GM21786 (cell line): ENCODE measurements at regions not wholly inside any gene's neighbourhood (a gene's known extent, or its start where the extent isn't known, plus 50 kb on each side); places are given as distances from the start of the nearest gene placed in this dataset.

Experiments
- ATAC-seq: cut with Tn5 transposase; IDR thresholded peaks from one replicate; pipeline ENCODE4 v1.9.1; 2021; ENCODE audit not compliant: unreplicated experiment

DNA sequence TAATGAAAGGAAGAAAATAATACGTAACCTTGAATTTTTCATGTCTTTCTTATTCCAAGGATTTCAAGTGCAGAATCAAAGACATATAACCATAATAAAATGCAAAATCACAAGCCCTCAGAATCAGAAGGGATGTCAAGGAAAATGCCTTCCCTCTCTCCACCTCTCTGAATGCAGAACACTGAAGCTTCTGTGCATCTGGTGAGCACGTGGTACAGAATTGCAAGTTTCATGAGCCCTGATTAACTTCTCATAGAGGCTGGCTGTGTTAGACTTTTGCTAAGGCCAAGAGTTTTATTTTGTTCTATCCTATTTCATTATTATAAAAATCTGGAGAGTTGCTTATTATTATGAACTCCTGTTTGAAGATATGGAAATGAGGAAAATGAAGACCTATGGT lies 533.7 kb upstream of the POM121L12 start:
- ATAC-seq: no peak

DNA sequence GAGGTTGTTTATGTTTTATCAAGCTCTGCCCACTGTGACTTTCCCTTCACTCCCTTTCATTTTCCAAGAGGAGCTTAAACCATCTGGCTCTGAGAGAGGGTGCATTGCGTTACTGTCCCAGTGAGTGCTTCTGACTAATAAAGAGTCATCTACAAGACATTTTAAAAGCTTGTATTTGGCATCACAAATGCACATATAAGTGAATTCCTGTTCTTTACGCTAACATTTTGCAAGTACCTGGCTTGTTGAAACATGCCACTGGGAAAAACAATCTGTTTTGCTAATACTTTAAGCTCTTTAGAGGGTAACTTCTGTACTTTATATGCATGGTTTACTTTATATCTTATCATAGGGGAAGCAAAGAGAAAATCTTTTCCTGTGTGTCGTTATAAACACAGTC lies 534.6 kb upstream of the POM121L12 start:
- ATAC-seq: no peak

DNA sequence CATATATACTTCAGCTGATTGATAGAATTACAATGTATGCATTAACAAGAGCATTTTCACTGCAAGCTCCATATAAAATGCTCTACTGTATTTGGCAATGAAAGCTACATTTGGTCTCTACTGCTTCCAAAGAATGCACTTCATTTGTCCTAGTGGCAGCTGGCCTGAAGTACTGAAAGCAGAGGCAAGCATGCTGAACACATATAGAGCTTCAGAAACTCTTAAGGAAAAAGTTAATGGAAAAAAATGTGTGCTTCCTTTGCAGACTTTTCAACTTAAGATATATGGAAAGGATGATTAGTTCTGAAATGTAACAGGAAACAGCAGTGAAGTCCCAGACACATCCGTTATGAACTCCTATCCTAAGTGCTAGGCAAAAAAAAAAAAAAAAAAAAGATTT lies 537.1 kb upstream of the POM121L12 start:
- no peak for ATAC-seq

DNA sequence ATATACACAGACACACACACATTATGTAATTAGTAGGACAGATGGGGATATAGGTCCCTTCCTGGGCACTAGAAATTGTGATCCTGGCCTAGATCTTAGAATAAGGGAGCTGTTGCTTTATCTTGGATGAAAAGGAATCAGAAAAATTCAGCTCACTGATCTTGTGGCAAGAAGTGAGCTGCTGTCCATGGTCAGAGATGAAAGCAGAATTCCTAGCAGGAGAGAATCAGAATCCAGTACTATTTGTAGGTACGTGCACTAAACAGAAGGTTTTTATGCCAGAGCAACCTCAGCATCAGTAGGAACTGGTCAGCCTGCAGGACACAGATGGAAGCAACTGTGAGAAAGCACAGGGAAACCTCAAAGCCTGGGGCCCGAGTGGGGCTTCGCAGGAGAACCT lies 549.2 kb upstream of the POM121L12 start:
- ATAC-seq: no peak

DNA sequence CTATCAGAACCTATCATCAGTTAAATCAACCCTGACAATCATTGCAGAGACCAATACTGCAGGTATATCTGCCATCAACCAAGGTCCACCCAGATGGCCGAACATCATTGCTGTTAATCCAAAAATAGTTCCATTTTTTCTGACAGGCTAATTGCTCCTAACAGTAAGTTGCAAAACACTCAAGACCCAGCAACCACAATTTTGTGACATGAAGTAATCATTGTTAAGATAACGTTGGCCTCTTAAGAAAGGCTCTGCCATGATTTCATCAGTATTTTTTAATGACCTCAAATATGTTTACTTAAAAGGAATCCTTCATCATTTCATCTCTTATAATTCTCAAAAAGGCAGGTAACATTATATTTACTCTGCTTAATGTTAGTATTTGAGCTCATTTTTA lies 553.4 kb upstream of the POM121L12 start:
- ATAC-seq: no peak

DNA sequence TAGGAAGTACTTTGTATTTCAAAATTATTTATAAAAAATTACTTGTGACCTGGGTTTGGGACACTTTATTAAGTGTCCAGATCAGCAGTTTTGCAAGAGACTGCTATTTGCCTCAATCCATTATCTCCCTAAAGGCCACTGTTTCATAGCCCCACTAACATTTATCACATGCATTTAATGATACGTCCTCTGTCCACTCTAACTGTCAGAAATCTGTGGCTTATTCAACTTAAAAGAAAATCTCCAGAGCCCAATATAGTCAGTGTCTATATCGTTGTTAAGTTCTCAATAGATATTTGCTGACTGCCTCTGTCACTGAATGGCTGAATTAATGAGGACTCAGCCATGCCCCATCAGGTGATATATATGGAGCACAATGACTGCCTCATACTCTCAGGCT lies 553.9 kb upstream of the POM121L12 start:
- no peak for ATAC-seq

DNA sequence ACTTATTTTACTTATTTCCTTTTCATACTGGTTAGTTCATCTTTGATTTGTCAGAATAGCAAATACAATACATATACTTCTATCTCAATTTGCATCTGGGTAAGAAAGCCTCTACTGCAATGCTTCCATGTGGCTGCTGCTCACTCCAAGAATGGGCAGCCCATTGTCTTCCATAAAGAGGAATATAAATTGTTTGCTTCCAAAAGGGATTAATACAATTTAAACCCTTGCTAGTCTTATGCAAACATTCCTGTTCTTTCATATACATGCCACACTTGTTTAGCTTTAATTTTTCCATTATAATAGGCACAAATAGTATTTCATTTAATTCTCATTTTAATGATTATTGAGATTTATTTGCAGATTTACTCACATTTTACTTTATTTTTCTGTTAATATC lies 555.4 kb upstream of the POM121L12 start:
- no peak for ATAC-seq

DNA sequence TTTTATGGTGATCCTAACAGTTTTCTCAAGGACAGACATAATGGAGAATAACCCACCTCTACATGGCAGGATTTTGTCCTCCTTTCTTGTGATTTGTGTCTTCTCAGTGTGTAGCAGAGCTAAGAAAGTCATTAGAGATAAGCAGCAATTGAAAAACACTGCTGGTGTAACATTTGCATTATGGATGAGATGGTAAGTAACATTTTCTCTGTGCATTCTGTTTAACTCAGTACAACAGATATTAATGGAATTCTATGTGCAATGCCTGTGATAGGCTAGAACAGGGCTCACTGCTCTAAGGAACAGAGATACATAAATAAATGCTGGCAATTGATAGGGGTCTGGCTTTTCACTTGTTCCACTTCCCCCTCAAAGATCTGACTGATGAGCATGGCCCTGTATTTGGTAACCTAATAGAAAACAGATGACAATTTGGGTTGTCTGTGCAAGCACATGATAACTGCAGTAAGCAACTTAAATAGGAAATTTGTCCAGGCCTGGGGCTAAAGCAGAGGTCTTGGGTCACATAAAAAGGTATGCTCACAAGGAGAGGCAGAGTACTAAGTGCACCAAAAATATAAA lies 560.3 kb upstream of the POM121L12 start:
- no peak for ATAC-seq

DNA sequence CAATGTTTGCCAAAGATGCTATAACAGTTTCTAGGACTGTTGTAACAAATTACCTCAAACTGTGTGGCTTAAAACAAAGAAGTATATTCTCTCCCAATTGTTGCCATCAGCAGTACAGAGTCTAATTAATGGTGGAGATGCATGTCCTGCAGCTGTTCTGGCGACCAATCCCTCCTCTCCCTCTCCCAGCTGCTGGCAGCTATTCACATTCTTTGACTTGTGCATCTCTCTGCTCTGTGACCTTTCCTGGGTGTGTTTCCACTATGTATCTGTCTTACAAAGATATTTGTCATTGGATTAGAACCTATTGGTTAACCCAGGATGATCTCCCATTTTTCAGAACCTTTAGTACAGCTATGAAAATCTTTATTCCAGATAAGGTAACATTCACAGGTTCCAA lies 561.7 kb upstream of the POM121L12 start:
- no peak for ATAC-seq

DNA sequence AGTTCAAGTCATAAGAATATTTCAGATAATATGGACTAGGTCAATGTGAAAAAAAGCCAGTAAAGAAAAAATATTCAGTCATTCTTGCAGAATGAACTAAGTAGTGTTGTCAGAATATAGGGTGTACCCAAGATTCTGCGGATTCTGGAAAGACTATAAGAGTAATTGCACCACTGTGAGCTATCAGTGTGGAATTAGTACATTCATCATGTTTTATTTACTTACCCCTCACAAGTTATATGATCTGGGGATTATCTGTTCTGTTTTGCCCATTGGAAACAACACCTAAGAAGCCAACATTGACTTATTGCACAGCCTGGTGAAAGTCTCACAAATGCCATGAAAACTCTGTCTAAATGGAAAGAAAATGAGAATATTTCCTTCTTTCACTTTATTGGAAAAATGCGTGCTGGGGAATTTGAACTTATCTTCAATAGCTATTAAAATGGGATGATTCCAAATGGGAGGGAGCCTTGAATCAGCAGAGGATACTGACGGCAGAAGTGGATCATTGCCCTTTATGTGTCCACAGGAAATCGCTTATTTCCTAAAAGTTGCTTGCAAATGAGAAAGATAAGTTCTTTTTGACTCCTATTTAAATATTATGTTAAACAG lies 563.3 kb upstream of the POM121L12 start:
- ATAC-seq: no peak

DNA sequence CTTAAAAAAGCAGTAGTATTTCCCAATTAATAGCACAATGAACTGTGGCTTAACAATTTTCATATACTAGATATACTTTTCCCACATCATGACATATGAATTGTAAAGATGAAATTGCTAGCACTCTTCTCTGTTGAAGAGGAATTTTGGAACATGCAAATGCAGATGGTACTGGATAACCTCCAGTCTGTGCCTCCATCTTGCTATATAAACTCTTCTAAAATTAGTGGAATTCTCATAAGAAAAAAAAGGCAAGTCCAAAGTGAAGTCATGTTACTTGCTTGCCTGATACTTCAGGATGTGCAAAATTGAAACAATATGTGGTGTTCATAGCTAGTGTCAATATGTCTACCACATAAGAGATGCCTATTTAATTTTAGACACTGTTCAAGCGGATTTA lies 570.2 kb upstream of the POM121L12 start:
- ATAC-seq: no peak

DNA sequence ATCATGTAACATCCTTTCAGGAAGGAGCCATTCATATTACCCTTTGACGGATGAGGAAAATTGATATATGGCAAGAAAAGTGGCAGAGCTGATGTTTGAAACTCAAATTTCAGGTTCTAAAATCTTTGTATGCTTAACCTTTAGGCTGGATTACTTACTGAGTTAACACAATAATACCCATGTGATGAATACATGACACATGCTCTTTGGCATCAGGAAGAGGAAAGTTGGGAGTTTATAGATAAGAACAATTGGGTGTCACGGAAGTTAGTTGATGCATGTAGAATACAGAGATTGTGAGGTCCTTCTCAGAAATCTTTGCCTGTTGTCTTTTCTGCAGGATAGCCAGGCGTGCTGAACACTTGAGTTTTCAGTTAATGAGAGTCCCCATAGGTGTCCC lies 572.1 kb upstream of the POM121L12 start:
- no peak for ATAC-seq

DNA sequence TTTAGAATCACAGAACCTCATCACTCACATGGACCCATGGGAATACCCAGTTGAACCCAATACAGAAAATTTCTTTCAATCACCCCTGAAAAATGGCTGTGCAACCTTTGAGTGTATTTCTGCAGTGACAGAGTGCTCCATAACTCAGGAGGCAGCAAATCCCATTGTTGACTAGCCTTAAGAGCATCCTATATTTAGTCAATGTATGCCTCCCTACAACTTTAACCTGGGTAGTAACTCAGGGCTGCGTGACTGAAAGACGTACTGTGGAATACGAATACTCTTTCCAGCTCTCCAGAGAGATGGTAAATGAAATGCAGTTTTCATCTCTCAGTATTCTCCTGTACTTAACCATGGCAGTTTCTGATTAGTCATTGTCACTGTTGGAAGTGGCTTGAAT lies 573.0 kb upstream of the POM121L12 start:
- no peak for ATAC-seq

DNA sequence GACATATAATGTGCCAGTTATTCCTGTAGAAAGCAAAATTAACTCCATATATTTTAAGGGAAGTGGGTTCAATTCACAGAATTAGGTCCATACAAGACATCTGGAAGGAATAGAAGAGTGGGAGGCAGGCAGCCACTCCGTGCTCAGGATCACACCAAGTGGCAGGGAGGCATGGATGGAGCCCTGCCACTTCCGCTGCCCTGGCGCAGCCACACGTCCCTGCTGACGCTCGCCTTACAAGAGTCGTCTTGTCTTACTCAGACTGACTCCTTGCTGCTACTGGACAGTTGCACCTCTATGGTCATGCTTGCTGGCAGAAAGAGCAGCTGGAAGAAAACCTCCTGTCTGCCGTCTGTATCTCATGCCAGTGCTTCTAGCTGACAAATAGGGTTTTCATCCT lies 579.9 kb upstream of the POM121L12 start:
- no peak for ATAC-seq

DNA sequence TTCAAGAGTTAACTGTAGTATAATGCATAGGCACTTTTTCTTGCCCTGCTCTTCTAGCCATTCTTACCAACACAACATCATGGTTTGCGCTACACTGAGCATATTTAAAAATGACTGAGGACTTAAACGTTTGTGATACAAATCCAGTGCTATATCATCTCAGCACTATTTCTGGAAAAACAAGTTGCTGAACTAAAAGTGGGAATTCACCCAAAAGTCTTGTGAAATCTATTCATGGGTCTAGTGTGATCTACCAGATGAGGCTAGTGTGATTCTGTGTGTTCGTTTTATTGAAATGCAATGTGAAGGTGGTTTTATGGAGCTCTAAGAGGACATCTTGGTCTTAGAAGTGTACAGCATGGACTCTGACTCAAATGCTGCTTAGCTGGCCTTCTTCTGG lies 584.6 kb upstream of the POM121L12 start:
- no peak for ATAC-seq

DNA sequence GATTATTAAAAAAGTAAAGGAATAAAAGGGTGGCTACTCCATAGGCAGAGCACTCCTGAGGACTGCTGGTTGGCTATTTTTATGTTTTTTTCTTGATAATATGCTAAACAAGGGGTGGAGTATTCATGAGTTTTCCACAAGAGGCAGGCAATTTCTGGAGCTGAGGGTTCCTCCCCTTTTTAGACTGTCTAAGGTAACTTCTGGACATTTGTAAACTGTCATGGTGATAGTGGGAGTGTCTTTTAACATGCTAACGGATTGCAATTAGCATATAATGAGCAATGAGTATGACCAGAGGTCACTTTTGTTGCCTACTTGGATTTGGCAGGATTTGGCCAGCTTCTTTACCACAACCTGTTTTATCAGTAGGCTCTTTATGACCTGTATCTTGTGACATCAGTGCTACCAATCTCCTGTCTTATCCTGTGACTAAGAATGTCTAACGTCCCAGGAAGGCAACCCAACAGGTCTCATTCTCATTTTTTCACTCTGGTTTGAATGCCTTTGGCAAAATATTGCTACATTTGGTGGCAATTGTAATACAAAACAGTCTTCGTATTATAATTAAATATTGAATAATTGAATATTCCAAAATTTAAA lies 587.8 kb upstream of the POM121L12 start:
- no peak for ATAC-seq

DNA sequence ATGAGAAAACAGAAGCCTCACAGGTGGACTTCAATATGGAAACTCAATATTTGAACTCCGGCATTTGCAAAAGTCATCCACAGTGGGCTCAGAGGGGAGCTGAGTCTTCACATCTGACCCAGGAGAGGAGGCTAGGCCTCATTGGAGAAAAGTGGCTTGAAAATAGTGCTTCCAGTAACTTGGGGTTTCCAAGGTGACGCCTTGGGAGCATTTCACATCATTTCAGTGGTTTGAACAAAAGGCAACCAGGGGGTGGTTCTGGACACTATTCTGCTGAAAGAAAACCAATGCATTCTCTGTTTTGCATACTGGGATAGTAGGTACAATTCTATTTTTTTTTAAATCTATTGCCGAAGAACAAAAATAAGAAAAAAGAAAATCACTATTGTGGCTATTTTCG lies 599.2 kb upstream of the POM121L12 start:
- ATAC-seq: no peak

DNA sequence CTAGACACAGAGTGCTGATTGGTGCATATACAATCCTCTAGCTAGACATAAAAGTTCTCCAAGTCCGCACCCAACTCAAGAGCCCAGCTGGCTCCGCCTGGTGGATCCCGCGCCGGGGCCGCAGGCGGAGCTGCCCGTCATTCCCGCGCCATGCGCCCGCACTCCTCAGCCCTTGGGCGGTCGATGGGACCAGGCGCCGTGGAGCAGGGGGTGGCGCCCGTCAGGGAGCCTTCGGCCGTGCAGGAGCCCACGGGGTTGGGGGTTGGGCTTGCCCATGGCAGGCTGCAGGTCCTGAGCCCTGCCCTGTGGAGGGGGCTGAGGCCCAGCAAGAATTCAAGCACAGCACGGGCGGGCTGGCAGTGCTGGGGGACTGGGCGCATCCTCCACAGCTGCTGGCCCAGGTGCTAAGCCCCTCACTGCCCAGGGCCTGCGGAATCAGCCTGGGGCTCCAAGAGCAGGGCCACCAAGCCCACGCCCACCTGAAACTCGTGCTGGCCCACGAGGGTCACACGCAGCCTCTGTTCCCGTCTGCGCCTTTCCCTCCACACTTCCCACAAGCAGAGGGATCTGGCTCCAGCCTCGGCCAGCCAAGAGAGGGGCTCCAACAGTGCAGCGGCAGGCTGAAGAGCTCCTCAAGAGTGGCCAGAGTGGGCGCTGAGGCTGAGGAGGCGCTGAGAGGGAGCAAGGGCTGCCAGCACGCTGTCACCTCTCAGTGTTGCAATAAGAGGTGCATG lies 604.2 kb upstream of the POM121L12 start:
- ATAC-seq: no peak

DNA sequence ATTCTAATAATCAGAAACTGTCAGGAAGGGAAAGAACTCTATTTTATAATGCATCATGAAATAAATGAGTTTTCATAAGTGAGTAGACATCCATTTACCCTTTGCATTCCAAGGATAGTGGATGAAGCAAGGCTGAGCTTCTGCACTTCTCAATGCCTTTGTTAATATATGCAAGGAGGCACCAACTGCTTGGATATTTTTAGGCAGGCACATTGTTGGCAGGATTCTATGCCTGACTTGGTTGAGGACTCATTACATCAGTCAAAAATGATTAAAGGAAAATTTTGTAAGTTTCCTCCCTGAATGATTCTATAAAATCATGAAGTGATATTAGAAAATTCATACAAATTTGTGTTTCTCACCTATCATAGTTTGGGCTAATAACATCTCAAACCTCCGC lies 612.2 kb upstream of the POM121L12 start:
- no peak for ATAC-seq

DNA sequence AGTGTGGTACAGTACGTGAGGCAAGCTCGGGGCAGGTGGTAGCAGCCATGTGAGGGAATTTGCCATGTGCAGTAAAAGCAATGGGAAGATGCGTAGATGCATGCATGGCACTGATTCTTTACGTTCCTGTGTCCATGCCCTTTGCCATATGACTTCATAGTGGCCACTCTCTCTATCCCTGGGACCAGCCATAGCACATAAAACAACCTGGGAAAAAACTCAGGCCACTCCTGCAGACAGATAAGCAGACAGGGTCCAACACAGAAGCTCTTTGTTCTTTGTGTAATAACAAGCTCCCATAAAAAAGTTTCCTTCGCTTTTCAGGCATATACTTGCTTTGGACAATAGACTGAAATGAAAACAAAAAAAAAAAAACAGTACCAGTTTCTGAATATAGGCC lies 622.4 kb upstream of the POM121L12 start:
- ATAC-seq: no peak

DNA sequence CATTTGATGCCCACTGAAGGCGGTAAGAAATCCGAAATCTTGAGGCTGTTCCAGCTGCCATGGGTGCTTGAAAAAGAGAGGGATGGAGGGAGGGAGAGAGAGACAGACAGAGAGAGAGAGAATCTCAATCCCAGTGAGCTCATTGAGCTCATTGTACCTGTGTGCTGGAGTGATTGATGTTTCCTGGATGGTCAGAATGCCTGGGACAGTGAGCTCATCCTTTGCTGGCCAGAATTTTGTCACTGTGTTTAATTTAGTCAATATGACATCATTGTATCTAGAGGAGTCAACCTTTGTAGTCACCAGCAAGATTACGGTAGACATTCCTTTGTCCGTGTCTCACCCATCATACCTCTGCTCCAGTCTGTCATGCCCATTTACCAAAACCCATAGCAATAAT lies 625.4 kb upstream of the POM121L12 start:
- ATAC-seq: no peak

DNA sequence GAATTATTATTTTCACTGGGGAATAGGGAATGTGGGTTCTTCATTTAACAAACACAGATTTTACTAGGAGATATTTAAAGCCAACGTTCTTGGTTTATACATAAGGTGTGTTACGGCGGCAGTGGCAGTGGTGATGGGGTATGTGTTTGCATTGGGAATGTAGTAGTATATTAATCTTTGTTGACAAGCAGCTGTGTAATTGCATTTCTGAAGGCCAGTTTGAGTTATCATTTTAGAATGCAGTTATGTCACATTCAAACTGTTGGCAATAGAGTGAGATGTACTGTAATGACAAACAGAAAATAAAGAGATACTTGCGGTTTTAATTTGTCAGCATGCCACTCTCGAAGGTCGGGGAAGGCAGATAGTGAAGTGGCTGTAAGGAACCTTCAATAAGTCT lies 628.6 kb upstream of the POM121L12 start:
- ATAC-seq: no peak
